ENCODE measurements at regions not wholly inside any gene's neighbourhood (a gene's known extent, or its start where the extent isn't known, plus 50 kb on each side); places are given as distances from the start of the nearest gene placed in this dataset.
"Not testable (repeated sequence)": the region's sequence is repeated elsewhere in the genome, so short reads cannot be mapped to it uniquely, and the experiment has no call there.

- Histone ChIP-seq H3K27ac (no peak overlapping the region), H3K36me3 (replicated peaks) (no peaks in the 10 kb centered on the region), H3K27me3 (replicated peaks) (no peaks in the 10 kb centered on the region), H3K4me3 (ENCODE audit: low read depth, low read length) (no peak overlapping the region)
- TF ChIP-seq CTCF (IDR thresholded peaks at IDR 0.05; ENCODE audit: low read depth, low read length, missing control alignments): no peak
- DNase-seq: no peak
- in situ Hi-C loops (cut with HindIII; ENCODE audit: low pct_ligation_motif_present, low sequenced_read_pairs): no loop called here
These were observed 274.8 kb upstream of the SPAG17 start for GRCh38 chr1:118459871-118460270.

- H3K27me3 ChIP-seq (replicated peaks); DNase-seq; H3K4me3 ChIP-seq (ENCODE audit: low read depth, low read length); in situ Hi-C loops (cut with HindIII; ENCODE audit: low pct_ligation_motif_present, low sequenced_read_pairs); H3K27ac ChIP-seq; H3K36me3 ChIP-seq (replicated peaks): not testable (repeated sequence)
These were observed 268.8 kb upstream of the SPAG17 start for GRCh38 chr1:118453856-118454255.

- no peaks in the 10 kb centered on the region for H3K36me3 ChIP-seq (replicated peaks)
- no peak for DNase-seq
- no peak for TF ChIP-seq CTCF (IDR thresholded peaks at IDR 0.05; ENCODE audit: low read depth, low read length, missing control alignments)
- no peak overlapping the region for H3K27ac ChIP-seq
- H3K4me3 ChIP-seq (ENCODE audit: low read depth, low read length): no peak overlapping the region
- no peaks in the 10 kb centered on the region for H3K27me3 ChIP-seq (replicated peaks)
- in situ Hi-C loops (cut with HindIII; ENCODE audit: low pct_ligation_motif_present, low sequenced_read_pairs): no loop called here
These were observed 260.1 kb upstream of the SPAG17 start for GRCh38 chr1:118445156-118445555.

GRCh38 chr1:118442214-118442613 is 257.2 kb upstream of the SPAG17 start:
- Histone ChIP-seq H3K27ac (no peak overlapping the region), H3K4me3 (ENCODE audit: low read depth, low read length) (no peak overlapping the region), H3K27me3 (replicated peaks) (no peaks in the 10 kb centered on the region), H3K36me3 (replicated peaks) (no peaks in the 10 kb centered on the region)
- DNase-seq: no peak
- no peak for TF ChIP-seq CTCF (IDR thresholded peaks at IDR 0.05; ENCODE audit: low read depth, low read length, missing control alignments)
- in situ Hi-C loops (cut with HindIII; ENCODE audit: low pct_ligation_motif_present, low sequenced_read_pairs): no loop called here

- Histone ChIP-seq H3K4me3 (ENCODE audit: low read depth, low read length) (no peak overlapping the region), H3K36me3 (replicated peaks) (no peaks in the 10 kb centered on the region), H3K27me3 (replicated peaks) (no peaks in the 10 kb centered on the region), H3K27ac (no peak overlapping the region)
- DNase-seq: no peak
- in situ Hi-C loops (cut with HindIII; ENCODE audit: low pct_ligation_motif_present, low sequenced_read_pairs): no loop called here
- TF ChIP-seq CTCF (IDR thresholded peaks at IDR 0.05; ENCODE audit: low read depth, low read length, missing control alignments): no peak
These were observed 252.6 kb upstream of the SPAG17 start for GRCh38 chr1:118437664-118438063.

GRCh38 chr1:118429856-118430255 is 244.8 kb upstream of the SPAG17 start:
- Histone ChIP-seq H3K4me3 (ENCODE audit: low read depth, low read length) (no peak overlapping the region), H3K36me3 (replicated peaks) (no peaks in the 10 kb centered on the region), H3K27me3 (replicated peaks) (no peaks in the 10 kb centered on the region), H3K27ac (no peak overlapping the region)
- no peak for TF ChIP-seq CTCF (IDR thresholded peaks at IDR 0.05; ENCODE audit: low read depth, low read length, missing control alignments)
- in situ Hi-C loops (cut with HindIII; ENCODE audit: low pct_ligation_motif_present, low sequenced_read_pairs): no loop called here
- no peak for DNase-seq
